GM18868 (cell line): ENCODE measurements at regions not wholly inside any gene's neighbourhood (a gene's known extent, or its start where the extent isn't known, plus 50 kb on each side); places are given as distances from the start of the nearest gene placed in this dataset.
A peak's percentile ranks its signal among the peaks of the same experiment; 100 is the strongest.
"Not testable (repeated sequence)": the region's sequence is repeated elsewhere in the genome, so short reads cannot be mapped to it uniquely, and the experiment has no call there.

ENCODE experiments used
- ATAC-seq: cut with Tn5 transposase; IDR thresholded peaks from one replicate; pipeline ENCODE4 v1.9.1; 2021; ENCODE audit warnings: mild to moderate bottlenecking, moderate library complexity; ENCODE audit not compliant: unreplicated experiment

DNA sequence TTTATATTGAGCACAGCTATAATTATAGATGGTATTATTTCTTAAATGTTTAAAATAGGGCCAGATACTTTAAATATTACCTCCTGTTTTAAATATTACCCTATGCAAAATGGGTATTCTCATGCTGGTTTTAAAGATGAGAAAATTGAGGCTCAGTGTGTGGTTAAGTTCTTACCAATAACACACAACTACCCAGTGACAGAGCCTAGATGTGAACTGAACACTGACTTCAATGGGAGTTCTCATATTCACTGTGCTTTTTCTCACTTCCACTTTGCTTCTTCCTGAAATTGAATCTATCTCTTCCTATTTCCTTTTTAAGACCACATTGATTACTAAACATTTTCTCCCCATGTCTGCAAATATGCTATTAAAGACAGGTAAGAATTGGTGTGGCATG is 135.8 kb upstream of the TUSC1 start:
- peak; percentile 84 for ATAC-seq

DNA sequence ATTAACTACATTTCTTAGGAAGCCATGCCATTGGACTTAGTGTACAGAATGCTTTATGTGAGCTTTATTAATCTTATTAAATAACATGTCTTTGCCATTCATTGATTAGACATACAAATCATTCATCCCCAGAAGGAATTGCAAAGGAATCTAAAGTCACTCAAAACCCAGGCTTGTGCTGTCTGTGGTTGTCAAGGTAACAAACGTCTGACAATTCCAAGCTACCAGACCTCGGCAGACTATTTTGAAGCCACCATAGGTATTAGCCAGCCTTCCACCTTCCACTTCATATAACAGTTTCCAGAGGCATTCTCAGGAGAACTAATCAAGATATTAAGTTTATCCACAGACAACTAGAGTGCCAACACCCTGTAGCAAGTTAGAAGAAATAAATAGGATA is 135.2 kb upstream of the TUSC1 start:
- ATAC-seq: no peak

DNA sequence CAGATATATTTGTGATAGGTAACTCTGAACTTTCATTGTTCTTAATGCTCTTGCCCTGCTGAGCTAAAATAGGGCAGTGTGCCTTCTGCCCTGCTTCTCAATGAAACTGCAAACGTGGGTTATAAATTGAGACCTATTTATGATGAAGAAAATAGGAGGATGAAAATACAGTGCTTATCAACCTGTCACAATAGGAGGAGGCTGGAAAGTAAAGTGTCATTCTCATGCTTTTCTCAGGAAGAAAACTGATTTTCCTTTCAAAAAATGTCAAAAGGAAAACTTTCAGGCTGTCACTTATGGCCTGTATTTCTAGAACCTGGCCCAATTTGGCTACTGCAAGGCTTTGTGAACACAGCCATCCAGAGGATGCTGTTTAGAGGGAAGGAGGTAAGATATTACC is 130.3 kb upstream of the TUSC1 start:
- ATAC-seq: no peak

GRCh38 chr9:25804856-25805255 is 126.6 kb upstream of the TUSC1 start:
- ATAC-seq: no peak

DNA sequence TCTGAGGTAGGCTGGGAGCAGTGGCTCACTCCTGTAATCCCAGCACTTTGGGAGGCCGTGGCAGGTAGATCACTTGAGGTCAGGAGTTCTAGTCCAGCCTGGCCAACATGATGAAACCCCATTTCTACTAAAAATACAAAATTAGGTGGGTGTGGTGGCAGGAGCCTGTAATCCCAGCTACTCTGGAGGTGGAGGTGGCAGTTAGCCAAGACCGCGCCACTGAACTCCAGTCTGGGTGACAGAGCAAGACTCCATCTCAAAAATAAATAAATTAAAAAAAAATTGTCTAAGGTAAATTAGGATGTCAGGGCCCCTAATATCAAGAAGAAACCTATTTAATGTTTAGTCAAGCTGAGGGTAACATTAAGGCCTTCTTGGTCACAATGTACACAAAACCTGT is 123.7 kb upstream of the TUSC1 start:
- ATAC-seq: not testable (repeated sequence)

DNA sequence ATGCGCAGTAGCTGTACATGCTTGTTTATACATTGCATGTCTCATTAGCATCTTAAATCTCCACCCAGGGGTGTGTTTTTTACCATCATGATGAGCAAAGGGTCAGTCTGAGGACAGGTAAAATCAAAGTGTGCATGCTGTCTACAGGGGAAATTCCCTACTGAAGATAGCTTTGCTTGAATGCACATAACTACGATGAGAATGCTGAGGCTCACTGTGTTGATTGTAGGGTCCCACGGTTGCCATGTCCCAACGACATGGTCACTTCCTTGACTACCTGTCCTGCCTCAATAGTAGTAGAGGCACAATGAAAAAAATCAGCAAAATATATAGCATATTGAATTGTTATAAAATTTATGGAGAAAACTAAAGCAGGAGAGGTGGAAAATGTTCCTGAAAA is 95.6 kb upstream of the TUSC1 start:
- peak; percentile 69 for ATAC-seq

- ATAC-seq: no peak
Observed at GRCh38 chr9:25755951-25756350, 77.7 kb upstream of the TUSC1 start.

- no peak for ATAC-seq
Observed at GRCh38 chr9:25752398-25752797, 74.2 kb upstream of the TUSC1 start.

DNA sequence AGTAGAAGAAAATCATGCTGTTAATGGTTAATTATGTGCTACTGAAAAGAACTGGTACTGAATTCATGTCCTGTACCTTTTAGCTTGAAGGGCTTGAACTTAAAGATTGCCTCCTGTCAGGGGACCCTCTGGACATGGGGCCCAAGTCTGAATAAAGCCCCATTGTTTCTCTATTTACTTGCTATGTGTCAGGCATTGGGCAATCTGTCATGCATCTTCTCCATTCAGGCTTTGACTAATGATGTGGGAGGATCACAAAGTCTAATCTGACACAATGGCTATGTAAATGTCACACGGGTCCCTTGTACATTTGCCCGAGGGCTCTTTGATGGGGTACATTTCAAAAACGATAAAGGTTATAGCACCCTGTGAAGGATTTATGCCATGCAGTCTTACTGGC is 64.0 kb upstream of the TUSC1 start:
- ATAC-seq: no peak

GRCh38 chr9:25733336-25733982 is 55.2 kb upstream of the TUSC1 start:
- no peak for ATAC-seq

DNA sequence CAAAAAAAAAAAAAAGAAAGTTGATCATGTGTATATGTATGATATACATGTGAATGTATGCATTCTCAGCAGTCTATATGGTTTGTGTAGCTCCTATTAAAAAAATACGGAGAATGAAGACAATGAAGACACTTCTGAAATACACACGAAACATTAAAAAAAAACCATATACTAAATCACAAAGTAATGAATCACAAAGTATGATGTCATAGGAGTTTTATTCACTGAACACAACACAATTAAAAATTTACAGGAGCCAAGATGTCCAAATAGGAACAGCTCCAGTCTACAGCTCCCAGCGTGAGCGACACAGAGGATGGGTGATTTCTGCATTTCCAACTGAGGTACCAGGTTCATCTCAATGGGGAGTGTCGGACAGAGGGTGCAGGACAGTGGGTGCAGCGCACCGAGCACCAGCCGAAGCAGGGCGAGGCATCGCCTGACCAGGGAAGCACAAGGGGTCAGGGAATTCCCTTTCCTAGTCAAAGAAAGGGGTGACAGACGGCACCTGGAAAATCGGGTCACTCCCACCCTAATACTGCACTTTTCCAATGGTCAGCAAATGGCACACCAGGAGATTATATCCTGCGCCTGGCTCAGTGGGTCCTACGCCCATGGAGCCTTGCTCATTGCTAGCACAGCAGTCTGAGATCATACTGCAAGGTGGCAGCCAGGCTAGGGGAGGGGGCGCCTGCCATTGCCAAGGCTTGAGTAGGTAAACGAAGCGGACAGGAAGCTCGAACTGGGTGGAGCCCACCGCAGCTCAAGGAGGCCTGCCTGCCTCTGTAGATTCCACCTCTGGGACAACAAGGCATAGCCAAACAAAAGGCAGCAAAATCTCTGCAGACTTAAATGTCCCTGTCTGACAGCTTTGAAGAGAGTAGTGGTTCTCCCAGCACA is 53.9 kb upstream of the TUSC1 start:
- not testable (repeated sequence) for ATAC-seq
